Left lung (tissue), 4 donors: ENCODE measurements at regions not wholly inside any gene's neighbourhood (a gene's known extent, or its start where the extent isn't known, plus 50 kb on each side); places are given as distances from the start of the nearest gene placed in this dataset.

Experiments
- ATAC-seq: fragments of 200-7000 bp; cut with Tn5 transposase; one replicate; pipeline ENCODE4 v1.9.1; 2020; ENCODE audit warnings: moderate library complexity
- DNase-seq, 4 donors: peaks; one replicate each; pipeline ENCODE4 v3.0.0-alpha.2; 2013 to 2020
- H3K27ac ChIP-seq, 2 donors: fragments of 200-600 bp; sonication (generic) in 1 of 2; one replicate each; pipeline versions ENCODE4 v1.5.0 to v1.8.0; 2020 to 2021
- H3K27me3 ChIP-seq, 2 donors: fragments of 200-600 bp; sonication (generic) in 1 of 2; one replicate each; pipeline versions ENCODE4 v1.5.0 to v1.8.0; 2020 to 2021
- H3K36me3 ChIP-seq, 2 donors: fragments of 200-600 bp; sonication (generic) in 1 of 2; one replicate each; pipeline versions ENCODE4 v1.5.0 to v1.8.0; 2020 to 2021
- H3K4me1 ChIP-seq, 2 donors: fragments of 200-600 bp; one replicate each; pipeline ENCODE4 v1.8.0; 2021
- H3K4me3 ChIP-seq, 2 donors: fragments of 200-600 bp; sonication (generic) in 1 of 2; one replicate each; pipeline versions ENCODE4 v1.5.0 to v1.8.0; 2020 to 2021; ENCODE audit warnings: mild to moderate bottlenecking in 1 of 2
- H3K9me3 ChIP-seq, 2 donors: fragments of 200-600 bp; sonication (generic) in 1 of 2; one replicate each; pipeline versions ENCODE4 v1.5.0 to v1.8.0; 2020 to 2021
- intact Hi-C, 2 donors: fragments of 100-400 bp; cut with DNase I; formaldehyde crosslinking; loops; one replicate each; pipeline versions ENCODE4 v1.11.2 to v1.14.2; 2022
- TF ChIP-seq, protein P1 (sequence below), 2 donors: fragments of 200-600 bp; sonication (generic) in 1 of 2; IDR thresholded peaks; one replicate each; pipeline versions ENCODE4 v1.5.0 to v1.8.0; 2021; ENCODE audit warnings: antibody characterized with exemption in 2 of 2
- donor health status: DM: no; HTN: yes; CAD: no.
- donor health status: DM: no; HTN: no; CAD: no.

DNA sequence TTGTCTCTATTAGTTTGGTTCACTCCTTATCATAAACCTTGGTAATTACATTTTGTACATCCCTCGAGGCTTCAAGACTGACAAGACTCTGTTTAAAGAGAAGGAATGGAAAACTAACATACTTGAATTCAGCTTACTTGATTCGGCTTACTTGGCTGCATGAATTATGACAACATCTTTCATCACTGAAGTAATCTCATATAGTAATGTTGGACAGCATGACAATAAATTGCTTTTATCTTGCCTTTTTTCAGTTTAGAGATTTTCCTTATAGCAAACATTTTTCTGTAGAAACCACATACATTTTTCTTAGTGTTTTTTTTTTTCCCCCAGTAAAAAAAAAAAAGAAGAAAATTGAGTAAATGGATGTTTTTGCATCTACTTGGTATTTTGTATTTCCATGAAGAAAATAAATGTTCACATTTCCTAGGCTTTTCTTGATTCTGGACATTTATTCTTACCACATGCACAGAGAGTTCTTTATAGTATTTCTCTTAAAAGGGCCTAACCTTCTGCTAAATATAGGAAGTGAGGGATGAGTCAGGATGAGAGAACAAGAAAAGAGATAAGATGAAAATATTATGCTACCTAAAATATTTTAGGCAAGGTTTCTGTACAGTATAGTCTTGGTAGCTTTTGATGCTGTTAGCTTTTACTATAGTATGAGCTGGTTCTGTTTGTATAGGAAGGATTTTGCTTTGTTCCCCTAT is 101.0 kb upstream of the HDGFL1 start:
- ATAC-seq, result no peak
- no peak for DNase-seq
- TF ChIP-seq, protein P1, sequence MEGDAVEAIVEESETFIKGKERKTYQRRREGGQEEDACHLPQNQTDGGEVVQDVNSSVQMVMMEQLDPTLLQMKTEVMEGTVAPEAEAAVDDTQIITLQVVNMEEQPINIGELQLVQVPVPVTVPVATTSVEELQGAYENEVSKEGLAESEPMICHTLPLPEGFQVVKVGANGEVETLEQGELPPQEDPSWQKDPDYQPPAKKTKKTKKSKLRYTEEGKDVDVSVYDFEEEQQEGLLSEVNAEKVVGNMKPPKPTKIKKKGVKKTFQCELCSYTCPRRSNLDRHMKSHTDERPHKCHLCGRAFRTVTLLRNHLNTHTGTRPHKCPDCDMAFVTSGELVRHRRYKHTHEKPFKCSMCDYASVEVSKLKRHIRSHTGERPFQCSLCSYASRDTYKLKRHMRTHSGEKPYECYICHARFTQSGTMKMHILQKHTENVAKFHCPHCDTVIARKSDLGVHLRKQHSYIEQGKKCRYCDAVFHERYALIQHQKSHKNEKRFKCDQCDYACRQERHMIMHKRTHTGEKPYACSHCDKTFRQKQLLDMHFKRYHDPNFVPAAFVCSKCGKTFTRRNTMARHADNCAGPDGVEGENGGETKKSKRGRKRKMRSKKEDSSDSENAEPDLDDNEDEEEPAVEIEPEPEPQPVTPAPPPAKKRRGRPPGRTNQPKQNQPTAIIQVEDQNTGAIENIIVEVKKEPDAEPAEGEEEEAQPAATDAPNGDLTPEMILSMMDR (IDR thresholded peaks at IDR 0.05), result no peak
- intact Hi-C loops, result no loop called here
- no peaks in the 10 kb centered on the region for H3K36me3 ChIP-seq
- H3K27me3 ChIP-seq, result no peaks in the 10 kb centered on the region
- H3K4me3 ChIP-seq, result no peak overlapping the region
- H3K4me1 ChIP-seq, result peaks cover 0 to 17% of the 10 kb centered on the region in 2 donors
- H3K9me3 ChIP-seq, result peaks cover 0 to 5% of the 10 kb centered on the region in 2 donors
- no peak overlapping the region for H3K27ac ChIP-seq

DNA sequence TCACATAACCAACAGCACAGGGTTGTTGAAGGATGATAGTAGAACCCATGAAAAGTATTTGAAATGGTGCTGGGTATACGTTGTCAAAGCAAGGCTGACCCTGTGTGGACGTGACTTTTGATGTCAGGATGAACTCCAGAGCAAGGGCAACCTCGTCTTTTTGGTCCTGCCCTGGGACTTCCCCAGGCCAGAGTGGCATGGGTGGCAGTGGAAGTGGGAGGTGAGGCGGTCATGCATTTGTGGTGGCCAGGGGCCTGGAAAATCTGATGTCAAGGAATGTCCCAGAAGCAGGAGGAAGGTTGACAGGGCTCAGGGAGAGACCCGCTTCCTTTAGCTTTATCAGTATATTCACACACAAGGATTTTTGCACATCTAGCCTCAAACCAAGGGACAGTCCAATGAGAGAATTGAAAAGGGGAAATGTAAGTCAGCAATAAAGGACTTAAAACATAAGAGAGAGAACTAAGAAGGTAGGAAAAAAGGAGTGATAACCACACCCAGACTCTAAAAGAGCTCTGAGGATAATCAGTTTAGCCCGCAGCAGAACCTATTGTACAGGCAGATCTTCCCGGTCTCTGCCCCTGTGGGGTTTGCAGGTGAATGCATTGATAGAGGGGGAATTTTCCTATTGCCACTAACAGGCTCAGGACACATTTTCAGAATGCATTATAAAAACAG is 98.8 kb upstream of the HDGFL1 start:
- DNase-seq, result no peak
- Histone ChIP-seq H3K4me1 (peaks cover 0 to 17% of the 10 kb centered on the region in 2 donors), H3K27ac (peak overlapping the region; percentile 41), H3K4me3 (no peak overlapping the region), H3K9me3 (peaks cover 0 to 4% of the 10 kb centered on the region in 2 donors), H3K36me3 (no peaks in the 10 kb centered on the region), H3K27me3 (no peaks in the 10 kb centered on the region)
- intact Hi-C loops, result no loop called here
- ATAC-seq, result no peak
- TF ChIP-seq, protein P1 (IDR thresholded peaks at IDR 0.05), result no peak

DNA sequence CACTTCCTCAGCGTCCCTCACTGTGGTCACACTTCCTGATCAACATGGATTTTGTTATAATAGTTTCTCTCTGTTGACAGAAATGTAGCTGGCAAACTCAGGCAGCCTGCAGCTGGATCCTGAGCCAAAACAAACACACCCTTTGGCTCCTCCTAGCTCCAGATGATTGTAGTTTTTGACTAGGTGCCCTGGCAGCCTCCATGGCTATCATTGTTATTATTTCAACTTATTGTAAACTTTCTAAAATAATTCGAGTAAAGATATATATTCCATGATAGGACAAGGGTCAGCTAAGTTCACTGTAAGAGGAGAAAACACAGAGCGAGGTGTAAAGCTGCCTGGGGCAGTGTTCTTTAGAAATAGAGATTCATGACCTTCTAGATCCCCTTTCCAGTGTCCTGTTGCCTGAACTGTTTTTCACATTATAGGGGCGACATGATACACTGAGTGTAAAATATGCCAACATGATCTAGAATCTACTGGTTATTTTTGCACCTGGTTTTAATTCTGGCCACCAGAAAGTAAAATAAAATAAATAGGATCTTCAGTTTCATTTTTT is 98.2 kb upstream of the HDGFL1 start:
- peaks cover 0 to 4% of the 10 kb centered on the region in 2 donors for H3K9me3 ChIP-seq
- TF ChIP-seq, protein P1 (IDR thresholded peaks at IDR 0.05), result peak in 1 of 2 donors; percentile 21
- DNase-seq (peak in 3 of 4 donors; percentile 55 to 80 (median 59)), ATAC-seq (peak; percentile 76)
- peaks cover 0 to 17% of the 10 kb centered on the region in 2 donors for H3K4me1 ChIP-seq
- intact Hi-C loops, result no loop called here
- H3K27me3 ChIP-seq, result no peaks in the 10 kb centered on the region
- H3K36me3 ChIP-seq, result no peaks in the 10 kb centered on the region
- H3K4me3 ChIP-seq, result no peak overlapping the region
- H3K27ac ChIP-seq, result peak overlapping the region; percentile 41

DNA sequence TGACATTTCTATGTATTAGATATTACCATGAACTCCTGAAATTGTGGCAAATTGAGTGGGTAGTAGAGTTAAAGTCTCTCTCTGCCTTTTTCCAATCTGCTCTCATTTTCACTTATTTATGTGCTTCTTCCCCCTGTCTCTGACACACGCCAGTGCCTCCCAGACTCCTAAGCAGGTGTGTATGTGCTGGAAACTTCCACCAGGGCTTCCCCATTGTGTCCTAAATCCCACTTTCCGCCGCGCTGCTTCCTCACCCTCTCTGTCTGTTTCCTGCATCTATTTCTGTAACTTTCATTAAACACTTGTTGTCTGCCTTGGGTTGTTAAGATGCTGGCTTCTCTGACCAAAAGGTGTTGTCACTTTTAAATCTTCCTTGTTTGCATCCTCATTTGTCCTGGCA is 97.6 kb upstream of the HDGFL1 start:
- peak overlapping the region in 1 of 2 donors; percentile 41 for H3K27ac ChIP-seq
- H3K27me3 ChIP-seq, result no peaks in the 10 kb centered on the region
- no peaks in the 10 kb centered on the region for H3K36me3 ChIP-seq
- peaks cover 0 to 17% of the 10 kb centered on the region in 2 donors for H3K4me1 ChIP-seq
- no peak for DNase-seq
- TF ChIP-seq, protein P1 (IDR thresholded peaks at IDR 0.05), result no peak
- H3K9me3 ChIP-seq, result peaks cover 0 to 4% of the 10 kb centered on the region in 2 donors
- intact Hi-C loops, result no loop called here
- no peak for ATAC-seq
- H3K4me3 ChIP-seq, result no peak overlapping the region
